ENCODE measurements at regions not wholly inside any gene's neighbourhood (a gene's known extent, or its start where the extent isn't known, plus 50 kb on each side); places are given as distances from the start of the nearest gene placed in this dataset.
"Not testable (repeated sequence)": the region's sequence is repeated elsewhere in the genome, so short reads cannot be mapped to it uniquely, and the experiment has no call there.

- no peak for DNase-seq (ENCODE audit: low spot score)
Measured at GRCh38 chr18:78792094-78792493, 187.5 kb upstream of the SALL3 start.

- no peak for DNase-seq (ENCODE audit: low spot score)
Measured at GRCh38 chr18:78792736-78793135, 186.9 kb upstream of the SALL3 start.

- DNase-seq (ENCODE audit: low spot score) = no peak
Measured at GRCh38 chr18:78793313-78794070, 186.1 kb upstream of the SALL3 start.

GRCh38 chr18:78794071-78794430 is 185.6 kb upstream of the SALL3 start:
- no peak for DNase-seq (ENCODE audit: low spot score)

- DNase-seq (ENCODE audit: low spot score) = no peak
Measured at GRCh38 chr18:78796693-78797455, 182.7 kb upstream of the SALL3 start.

- no peak for DNase-seq (ENCODE audit: low spot score)
Measured at GRCh38 chr18:78797499-78797898, 182.1 kb upstream of the SALL3 start.

GRCh38 chr18:78798402-78799175 is 181.0 kb upstream of the SALL3 start:
- no peak for DNase-seq (ENCODE audit: low spot score)

- DNase-seq (ENCODE audit: low spot score) = no peak
Measured at GRCh38 chr18:78799382-78800089, 180.1 kb upstream of the SALL3 start.

GRCh38 chr18:78800102-78800851 is 179.3 kb upstream of the SALL3 start:
- DNase-seq (ENCODE audit: low spot score) = not testable (repeated sequence)

- DNase-seq (ENCODE audit: low spot score) = no peak
Measured at GRCh38 chr18:78801011-78801410, 178.6 kb upstream of the SALL3 start.

GRCh38 chr18:78803104-78803503 is 176.5 kb upstream of the SALL3 start:
- DNase-seq (ENCODE audit: low spot score) = no peak

GRCh38 chr18:78804206-78805030 is 175.2 kb upstream of the SALL3 start:
- DNase-seq (ENCODE audit: low spot score) = no peak

- DNase-seq (ENCODE audit: low spot score) = no peak
Measured at GRCh38 chr18:78805840-78806239, 173.8 kb upstream of the SALL3 start.

GRCh38 chr18:78807668-78808067 is 171.9 kb upstream of the SALL3 start:
- no peak for DNase-seq (ENCODE audit: low spot score)

- no peak for DNase-seq (ENCODE audit: low spot score)
Measured at GRCh38 chr18:78809845-78810244, 169.8 kb upstream of the SALL3 start.

GRCh38 chr18:78810706-78811105 is 168.9 kb upstream of the SALL3 start:
- no peak for DNase-seq (ENCODE audit: low spot score)

GRCh38 chr18:78812067-78812466 is 167.6 kb upstream of the SALL3 start:
- DNase-seq (ENCODE audit: low spot score) = no peak

- DNase-seq (ENCODE audit: low spot score) = no peak
Measured at GRCh38 chr18:78813156-78813555, 166.5 kb upstream of the SALL3 start.

GRCh38 chr18:78813936-78814710 is 165.5 kb upstream of the SALL3 start:
- DNase-seq (ENCODE audit: low spot score) = no peak

GRCh38 chr18:78814766-78815165 is 164.9 kb upstream of the SALL3 start:
- no peak for DNase-seq (ENCODE audit: low spot score)

Measured in COLO829 (cell line).